Prostate gland (tissue), 2 donors: ENCODE measurements at regions not wholly inside any gene's neighbourhood (a gene's known extent, or its start where the extent isn't known, plus 50 kb on each side); places are given as distances from the start of the nearest gene placed in this dataset.

Experiments
- CTCF ChIP-seq, 4 experiments: fragments of 200-600 bp in 2 of 4; fragments of 450-650 bp in 2 of 4; sonication (generic) in 2 of 4; IDR thresholded peaks; 1 replicate in 3 of 4; 2 replicates in 1 of 4; pipeline ENCODE4 v1.5.1; 2016 to 2019; ENCODE audit warnings: antibody characterized with exemption in 4 of 4, mild to moderate bottlenecking in 2 of 4, moderate library complexity in 2 of 4
- POLR2AphosphoS5 ChIP-seq: sonication (generic); formaldehyde crosslinking; IDR thresholded peaks from one replicate; pipeline ENCODE4 v1.6.1; 2017; ENCODE audit warnings: antibody characterized with exemption

GRCh38 chr2:236877972-236878371 lies 207.7 kb upstream of the COPS8 start:
- TF ChIP-seq CTCF (IDR thresholded peaks at IDR 0.05) (no peak), POLR2AphosphoS5 (no peak)
